ENCODE measurements at regions not wholly inside any gene's neighbourhood (a gene's known extent, or its start where the extent isn't known, plus 50 kb on each side); places are given as distances from the start of the nearest gene placed in this dataset.

DNA sequence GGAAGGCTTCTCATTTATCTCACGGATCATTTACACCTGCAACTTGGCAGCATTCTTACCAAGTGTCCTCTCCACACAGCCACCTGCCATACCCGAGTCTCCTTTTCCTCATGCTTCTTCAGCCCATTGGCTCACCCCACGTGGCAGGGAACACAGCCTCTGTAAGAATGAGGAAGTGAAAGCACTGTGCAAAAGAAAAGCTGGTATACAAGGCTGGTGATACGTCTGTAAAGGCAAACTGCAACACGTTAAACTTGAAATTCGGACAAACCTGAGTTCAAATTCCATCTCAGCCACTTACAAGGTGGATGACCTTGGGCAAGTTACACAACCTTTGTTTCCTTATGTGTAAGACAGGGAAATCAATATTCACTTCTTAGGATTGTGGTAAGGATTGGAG lies 164.0 kb upstream of the RASGEF1B start:
- intact Hi-C loops (cut with micrococcal nuclease), result no loop called here
- ATAC-seq (peak; percentile 42), DNase-seq (peak; percentile 31)

DNA sequence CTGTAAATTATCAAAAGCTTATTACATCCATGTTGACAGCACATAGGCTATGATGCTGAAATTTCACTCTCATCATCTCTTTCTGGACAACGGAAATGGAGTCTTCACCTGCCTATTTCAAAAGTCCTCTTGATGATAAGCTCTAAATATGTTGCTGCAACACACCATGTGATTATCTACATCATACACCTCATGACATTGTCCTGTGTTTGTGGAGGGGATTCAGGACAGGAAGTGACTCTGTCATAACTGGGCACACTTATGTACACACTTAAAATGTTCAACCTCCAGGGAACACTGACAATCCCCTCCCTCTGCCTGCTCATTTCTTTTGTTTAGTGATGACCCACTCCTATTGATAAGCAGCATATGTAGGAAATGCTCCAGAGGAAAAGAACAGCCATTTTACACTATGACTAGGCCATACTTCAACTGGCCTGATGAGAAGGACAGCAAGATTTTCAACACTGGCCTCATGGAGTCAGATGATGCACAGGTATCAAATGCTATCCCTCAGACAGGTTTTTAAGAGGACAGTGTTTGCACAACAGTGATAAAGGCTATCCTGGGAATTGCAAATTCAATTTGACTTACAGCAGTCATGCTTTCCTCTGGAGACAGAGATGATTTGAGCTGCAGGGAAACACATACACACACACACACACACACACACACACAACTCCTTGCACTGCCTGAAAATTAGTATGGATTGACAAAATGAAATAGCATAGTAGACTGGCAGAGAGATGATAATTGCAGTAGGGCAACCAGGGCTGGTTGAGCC lies 163.3 kb upstream of the RASGEF1B start:
- no peak for ATAC-seq
- intact Hi-C loops (cut with micrococcal nuclease), result no loop called here

DNA sequence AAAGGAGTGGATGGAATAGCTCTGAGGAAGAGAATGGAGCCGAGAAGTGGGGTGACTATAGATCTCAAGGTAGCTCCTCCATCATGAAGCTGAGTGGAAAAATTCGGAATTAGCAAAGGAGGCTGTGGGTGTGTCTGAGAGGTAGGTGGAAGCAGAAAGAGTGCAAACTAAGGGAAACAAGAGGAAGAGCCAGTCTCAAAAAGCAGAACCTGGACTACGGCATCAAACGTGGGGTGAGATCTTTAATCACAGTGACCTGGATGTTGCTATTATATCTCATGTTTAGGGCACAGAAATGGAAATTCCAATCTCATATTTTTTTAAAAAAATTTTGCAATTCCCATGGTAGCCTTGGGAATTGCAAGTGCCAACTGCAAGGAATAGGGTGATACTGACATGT lies 162.5 kb upstream of the RASGEF1B start:
- ATAC-seq, result no peak
- DNase-seq, result no peak
- intact Hi-C loops (cut with micrococcal nuclease), result no loop called here

More for the DNA sequence above, 163.3 kb upstream of the RASGEF1B start:
- no peak for DNase-seq

DNA sequence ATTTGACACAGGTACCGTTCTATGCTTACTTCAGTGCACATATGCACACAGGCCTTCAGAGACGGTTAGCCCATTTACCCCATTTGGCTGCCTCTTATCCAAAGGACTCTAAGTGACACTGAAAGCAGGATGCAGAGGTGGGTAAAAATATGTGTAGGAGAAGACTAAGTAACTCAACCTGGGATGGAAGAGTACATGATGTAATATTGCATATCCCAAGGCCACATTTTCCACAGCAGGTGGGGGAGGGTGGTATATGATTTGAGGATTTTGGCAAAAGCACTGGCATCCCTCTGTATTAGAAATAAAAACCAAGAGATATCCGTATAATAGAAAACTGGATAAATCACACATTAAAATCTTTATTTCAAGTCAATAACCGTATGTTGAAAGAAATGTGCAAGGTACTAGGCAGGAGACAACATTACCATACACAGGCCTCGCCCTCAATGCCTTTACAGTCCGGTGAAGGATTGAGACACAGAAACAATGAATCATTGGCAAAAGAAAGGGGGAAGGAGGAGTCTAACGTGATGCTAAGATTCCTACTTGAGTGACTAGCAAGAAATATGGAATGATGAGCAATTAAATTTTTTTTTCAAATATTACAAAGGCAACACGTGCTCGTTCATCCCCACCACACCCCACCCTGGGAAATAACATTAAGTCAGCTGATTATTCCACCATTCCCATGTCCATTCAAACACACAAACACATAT lies 161.0 kb upstream of the RASGEF1B start:
- intact Hi-C loops (cut with micrococcal nuclease), result no loop called here
- DNase-seq (no peak), ATAC-seq (no peak)

DNA sequence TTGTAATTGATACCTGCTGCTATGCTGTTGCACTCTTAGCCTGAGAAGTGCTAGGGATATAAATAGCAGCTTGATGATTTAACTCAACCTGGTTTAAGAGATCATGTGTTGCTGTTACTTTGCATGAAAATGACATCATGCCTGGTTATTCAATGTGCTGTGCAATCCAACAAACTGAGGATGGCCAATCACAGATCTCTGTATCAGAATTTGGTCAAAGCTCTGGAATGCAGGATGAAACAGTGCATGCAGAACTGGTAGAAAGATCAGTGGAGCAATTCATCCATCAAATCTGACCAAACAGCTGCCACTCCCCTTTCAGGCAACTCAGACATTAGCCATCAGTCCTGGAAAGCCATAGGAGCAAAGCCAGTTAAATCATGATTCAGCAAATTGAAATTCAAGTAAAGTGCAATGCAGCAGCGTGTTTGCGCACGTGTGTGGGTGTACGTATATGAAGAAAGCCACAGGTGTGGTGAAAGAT lies 160.3 kb upstream of the RASGEF1B start:
- intact Hi-C loops (cut with micrococcal nuclease), result no loop called here
- DNase-seq, result no peak
- peak; percentile 68 for ATAC-seq

DNA sequence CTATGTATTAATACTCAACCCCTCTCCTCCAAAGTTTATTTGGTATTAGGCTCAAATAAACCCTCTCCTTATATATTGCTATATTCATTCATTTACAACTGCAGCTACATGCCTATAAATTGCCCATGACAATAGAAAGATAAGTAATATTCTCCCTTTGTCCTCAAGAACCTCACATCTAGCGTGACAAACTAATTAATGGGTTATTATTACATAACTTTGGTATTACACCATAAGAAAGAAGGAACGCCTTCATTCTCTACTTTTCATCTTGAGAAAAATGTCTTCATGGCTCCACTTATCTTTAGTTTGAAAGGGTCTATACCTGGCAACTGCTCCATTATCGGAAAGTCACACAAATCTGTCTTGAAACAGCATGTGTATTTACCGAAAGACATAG lies 157.7 kb upstream of the RASGEF1B start:
- DNase-seq (no peak), ATAC-seq (no peak)
- intact Hi-C loops (cut with micrococcal nuclease), result no loop called here

DNA sequence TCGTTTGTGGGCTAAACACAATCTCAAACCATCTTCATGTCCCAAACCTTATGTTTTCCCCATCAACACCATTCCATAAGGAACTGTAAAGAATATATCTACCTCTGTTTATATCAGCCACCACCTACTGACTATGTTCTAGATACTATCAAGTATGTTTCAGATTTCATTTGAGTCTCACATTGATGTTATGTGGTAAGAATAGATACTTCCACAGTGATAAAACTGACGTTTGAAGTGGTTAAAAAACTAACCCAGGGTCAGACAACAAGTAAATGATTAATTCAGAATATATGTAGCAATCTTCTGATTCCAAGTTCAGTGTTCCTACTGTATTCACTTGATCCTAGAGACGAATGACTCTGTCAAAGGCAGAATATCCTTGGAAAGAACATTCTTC lies 156.8 kb upstream of the RASGEF1B start:
- no peak for ATAC-seq
- intact Hi-C loops (cut with micrococcal nuclease), result no loop called here

DNA sequence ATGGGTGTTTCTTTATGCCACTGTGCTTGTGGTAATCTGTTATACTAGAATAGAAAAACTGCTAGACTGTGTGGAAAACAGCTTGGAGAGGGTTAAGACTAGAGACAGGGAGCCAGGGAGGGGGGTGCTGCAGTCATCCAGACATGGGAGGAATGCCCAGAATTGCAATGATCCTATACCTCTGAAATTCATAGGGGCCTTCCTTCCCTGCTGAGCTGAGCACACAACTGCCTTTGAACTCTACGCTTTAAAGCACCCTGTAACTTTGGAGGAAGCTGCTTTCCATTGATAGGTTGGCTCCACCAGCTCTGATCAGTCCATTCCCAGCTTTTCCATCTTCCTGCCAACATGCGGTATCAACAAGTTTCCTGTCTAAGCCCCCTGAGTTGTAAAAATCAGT lies 155.9 kb upstream of the RASGEF1B start:
- ATAC-seq (no peak), DNase-seq (no peak)
- intact Hi-C loops (cut with micrococcal nuclease), result no loop called here

More for the DNA sequence above, 156.8 kb upstream of the RASGEF1B start:
- DNase-seq, result no peak

DNA sequence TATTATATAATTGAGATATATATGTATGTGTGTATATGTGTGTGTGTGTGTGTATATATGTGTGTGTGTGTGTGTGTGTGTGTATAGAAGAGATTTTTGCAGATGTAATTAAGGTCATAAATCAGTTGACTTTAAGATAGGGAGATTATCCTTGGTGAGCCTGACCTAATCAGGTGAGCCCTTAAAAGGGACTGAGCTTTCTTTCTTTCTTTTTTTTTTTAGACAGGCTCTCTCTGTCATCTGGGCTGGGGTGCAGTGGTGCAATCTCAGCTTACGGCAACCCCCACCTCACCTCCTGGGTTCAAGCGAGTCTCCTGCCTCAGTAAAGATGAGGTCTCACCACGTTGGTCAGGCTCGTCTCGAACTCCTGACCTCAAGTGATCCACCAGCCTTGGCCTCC lies 155.1 kb upstream of the RASGEF1B start:
- DNase-seq, result no peak
- ATAC-seq, result no peak
- intact Hi-C loops (cut with micrococcal nuclease), result no loop called here

DNA sequence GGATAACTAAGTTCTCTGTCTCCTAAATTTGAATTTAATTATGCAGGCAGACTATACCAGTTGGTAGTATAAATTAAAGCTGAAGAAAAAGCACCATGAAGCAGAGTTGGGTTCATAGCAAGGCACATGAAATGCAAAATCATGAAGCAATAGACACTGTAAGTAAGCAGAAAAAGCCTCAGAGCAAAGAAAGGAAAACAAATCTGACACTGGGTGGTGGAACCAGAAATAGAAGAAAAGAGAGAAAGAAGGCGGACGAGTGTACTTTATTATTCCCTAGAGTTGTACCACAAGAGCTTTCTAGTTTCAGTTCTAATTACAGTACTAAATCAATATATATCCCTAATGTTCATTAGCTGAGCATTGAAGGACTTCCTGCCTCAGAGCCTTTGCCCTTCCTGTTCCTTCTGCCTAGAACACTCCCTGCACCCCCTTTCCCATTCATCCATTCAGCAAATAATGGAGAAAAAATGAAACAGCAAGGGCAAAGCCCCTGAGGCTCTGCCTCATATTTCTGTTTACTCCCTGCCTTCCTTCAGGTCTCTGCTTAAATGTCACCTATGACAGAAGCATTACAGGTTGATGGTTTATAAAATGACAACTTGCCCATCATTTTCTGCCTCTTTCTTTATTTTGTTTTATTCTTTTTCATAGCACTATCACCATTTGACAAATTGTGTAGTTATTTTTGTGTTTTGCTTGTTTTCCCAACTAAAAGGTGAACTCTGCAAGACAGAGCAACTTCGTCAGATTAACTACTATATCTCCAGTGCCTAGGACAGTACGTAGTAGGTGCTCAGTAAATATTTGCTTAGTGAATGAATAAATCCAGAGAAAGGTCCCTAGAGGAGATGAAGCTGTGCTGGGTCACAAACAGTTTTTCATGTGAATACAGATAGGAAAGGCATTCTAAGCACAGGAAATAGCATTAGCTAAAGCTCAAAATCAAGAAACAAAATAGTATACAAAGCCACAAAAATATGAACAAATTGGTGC lies 154.0 kb upstream of the RASGEF1B start:
- DNase-seq (no peak), ATAC-seq (no peak)
- intact Hi-C loops (cut with micrococcal nuclease), result no loop called here

DNA sequence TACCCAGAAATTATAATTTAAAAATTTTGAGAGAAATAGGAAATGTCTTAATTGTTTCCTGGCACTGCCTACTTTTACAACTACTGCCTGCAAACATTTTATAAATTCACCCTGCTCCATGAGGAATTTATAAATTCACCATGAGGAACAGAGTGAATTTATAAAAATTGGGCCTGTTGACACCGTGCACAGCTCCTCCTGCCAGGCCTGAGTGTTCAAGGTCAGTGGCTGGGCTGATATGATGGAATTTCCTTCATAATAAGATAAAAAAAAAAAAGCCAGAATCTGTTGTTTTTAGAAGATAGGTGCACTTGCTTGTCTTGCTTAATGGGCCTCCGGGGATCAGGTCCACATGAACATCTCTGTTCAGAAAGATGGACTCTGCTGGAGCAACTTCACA lies 151.7 kb upstream of the RASGEF1B start:
- no peak for DNase-seq
- intact Hi-C loops (cut with micrococcal nuclease), result no loop called here
- ATAC-seq, result no peak

DNA sequence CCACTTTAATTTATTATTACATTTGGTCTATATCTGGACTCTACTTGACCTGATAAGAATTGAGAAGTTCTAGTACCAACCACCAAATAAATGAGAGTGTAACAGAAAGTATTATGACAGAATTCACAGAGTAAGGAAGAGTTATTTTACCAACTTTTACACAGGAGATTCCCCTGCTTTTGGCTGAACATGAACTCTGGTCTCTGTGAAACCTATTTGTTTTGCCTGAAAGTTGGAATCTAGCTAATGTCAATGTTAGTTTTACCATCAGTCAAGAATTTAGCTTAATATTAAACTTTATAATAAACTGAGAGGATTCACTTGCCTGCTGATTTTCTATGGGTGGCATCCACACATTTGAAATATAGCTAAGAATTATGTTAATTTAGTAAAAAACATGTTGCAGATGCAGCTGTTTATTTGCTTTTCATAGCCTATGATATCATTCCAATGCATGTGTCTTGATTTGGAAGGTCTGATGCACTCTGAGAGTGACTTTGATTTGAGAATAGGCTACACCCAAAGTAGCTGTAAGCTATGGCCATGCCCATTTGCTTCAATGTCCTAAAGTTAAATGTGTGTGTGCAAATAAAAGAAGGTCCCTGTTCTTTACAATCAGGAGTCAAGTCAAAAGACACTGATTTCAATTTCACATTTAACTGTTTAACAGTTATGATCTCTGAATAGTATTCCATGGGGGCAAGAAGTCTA lies 150.9 kb upstream of the RASGEF1B start:
- intact Hi-C loops (cut with micrococcal nuclease), result no loop called here

DNA sequence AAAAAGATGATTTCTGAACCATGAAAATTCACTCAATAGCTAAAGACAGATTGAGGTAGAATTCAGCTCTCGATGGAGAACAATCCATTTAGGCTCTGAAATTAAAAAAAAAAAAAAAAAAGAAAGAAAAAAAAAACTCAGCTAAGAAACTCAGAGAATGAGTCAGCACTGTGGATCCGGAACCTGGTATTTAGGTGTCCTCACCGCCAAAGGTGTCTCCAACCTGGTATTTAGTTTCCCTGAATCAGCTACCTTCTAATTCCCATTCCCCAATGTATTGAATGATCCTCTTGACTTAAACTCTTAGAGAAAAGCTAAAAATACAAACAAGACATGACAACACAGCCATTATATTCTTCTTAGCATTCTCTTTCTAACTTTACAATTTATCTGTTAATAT lies 150.3 kb upstream of the RASGEF1B start:
- no peak for DNase-seq
- intact Hi-C loops (cut with micrococcal nuclease), result no loop called here
- ATAC-seq, result no peak

More for the DNA sequence above, 150.9 kb upstream of the RASGEF1B start:
- ATAC-seq, result no peak
- DNase-seq, result no peak

DNA sequence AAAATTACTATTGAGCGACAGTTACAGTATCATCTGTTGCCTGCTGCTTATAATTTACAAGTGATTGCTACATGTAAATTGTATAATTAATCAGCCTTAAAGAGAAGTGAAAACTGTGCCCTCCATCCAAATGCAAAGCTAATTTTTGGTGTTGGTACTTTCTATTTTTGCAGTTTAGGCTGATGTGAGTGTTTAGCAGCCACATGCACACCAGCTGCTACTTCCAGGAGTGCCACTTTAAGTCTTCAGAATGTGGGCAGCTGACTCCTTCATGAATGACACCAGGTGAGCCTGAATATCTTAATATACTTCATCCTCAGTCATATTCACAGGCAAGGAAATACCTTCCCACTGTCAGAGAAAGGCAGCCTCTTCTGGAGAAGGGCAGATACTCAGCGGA lies 149.8 kb upstream of the RASGEF1B start:
- DNase-seq (no peak), ATAC-seq (no peak)
- intact Hi-C loops (cut with micrococcal nuclease), result no loop called here

DNA sequence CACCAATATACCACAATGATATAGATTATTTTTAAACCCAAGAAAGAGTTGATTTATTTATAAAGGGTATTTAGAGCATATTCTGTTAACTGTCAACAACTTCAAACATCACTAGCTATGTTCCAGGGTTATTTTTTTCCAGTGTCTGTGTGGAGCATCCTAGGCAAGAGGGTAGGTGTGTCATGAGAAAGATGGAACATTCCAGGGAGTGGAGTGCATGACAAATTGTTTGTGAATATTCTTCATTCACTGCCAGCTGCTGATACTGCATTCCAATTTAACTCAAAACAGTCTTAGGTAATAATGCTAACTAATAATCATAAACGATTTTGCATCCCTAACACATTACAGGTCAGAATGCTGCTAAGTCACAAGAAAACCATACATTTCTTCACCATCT lies 148.7 kb upstream of the RASGEF1B start:
- no peak for DNase-seq
- intact Hi-C loops (cut with micrococcal nuclease), result no loop called here
- no peak for ATAC-seq

DNA sequence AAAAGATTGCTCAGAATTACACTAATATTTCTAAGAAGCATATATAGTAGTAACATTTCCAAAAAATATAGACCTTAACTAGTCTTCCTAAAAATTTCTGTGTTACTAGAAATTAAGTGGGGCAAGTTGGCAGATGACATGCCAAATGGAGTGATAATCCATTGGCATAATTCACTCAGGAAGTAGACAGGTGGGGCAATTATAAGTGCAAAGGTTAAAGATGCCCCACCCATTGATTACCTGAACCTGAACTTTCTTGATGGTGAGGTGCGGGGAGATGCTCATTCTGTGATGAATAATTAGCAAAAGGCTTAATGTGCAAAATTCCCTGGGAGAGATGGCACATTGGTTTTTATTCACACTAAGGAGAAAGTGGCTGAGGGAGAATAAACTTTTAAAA lies 145.8 kb upstream of the RASGEF1B start:
- intact Hi-C loops (cut with micrococcal nuclease), result no loop called here
- ATAC-seq, result no peak
- DNase-seq, result no peak

DNA sequence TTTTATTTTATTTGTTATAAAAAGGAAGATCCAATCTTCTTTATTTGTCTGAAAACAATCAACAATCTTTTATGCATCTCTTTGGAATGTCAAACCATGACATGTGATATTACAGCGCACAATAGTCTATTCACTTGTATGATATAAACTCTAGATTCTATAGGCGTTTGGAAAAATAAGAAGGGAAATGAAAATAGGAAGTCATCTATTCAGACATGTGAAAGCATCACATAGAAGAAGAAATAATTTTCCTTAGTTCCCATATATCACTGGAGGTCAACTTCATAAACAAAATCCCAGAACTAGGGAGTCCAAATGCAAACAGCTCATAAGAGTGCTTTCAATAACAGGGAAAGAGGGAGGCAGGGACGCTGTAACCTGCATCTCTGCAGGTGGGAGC lies 139.5 kb upstream of the RASGEF1B start:
- ATAC-seq (no peak), DNase-seq (no peak)
- intact Hi-C loops (cut with micrococcal nuclease), result no loop called here

DNA sequence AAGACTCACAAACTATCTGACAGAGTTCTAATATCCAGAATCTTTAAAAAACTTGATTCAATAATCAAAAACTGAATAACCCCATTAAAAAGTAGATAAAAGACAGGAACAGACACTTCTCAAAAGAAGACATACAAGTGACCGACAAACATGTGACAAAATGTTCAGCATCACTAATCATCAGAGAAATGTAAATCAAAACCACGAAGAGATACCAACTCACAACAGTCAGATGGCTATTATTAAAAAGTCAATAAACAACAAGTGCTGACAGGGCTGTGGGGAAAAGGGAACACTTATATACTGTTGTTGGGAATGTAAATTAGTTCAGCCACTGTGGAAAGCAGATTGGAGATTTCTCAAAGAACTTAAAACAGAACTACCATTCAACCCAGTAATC lies 138.1 kb upstream of the RASGEF1B start:
- intact Hi-C loops (cut with micrococcal nuclease), result no loop called here
- DNase-seq, result no peak
- no peak for ATAC-seq

DNA sequence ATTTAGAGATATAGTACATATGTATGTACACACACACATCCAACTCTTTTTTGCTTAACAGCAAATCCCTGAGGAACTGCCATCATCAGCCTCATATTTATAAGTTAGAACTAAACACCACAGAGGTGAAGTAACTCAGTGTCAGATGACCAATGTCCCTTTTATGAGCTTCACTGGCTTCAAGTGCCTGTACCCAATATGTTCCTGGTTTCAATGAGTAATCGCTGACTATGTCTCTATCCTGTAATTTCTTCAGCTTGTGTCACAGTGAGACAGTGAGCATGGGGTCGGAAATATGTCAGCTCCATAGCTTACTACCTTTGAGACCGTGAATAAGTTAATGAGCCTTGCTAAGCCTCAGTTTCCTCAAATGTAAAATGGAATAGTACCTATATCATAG lies 136.2 kb upstream of the RASGEF1B start:
- intact Hi-C loops (cut with micrococcal nuclease), result no loop called here
- ATAC-seq (no peak), DNase-seq (no peak)
